ENCODE measurements at regions not wholly inside any gene's neighbourhood (a gene's known extent, or its start where the extent isn't known, plus 50 kb on each side); places are given as distances from the start of the nearest gene placed in this dataset.
"Not testable (repeated sequence)": the region's sequence is repeated elsewhere in the genome, so short reads cannot be mapped to it uniquely, and the experiment has no call there.

DNA sequence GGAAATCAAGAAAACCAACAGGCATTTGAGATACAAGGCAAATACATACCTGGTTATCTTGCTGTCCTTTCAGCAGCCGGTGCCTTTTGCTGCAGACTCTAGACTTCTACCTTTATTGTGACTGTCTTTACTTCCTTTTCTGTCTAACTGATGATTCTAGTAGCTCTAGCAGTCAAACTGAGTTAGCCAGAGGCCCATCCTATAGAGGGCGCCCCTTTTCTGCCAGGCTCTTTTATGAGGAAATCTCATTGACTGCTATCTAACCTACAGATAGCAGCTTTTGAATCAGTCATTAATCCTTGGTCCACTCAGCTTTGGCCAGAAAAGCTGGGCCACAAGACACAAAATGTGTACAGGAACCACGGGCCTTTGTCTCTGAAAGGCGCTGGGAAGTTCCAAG is 87.5 kb upstream of the WSB1 start:
- H3K9me3 ChIP-seq = no peaks in the 10 kb centered on the region
- H3K4me1 ChIP-seq (ENCODE audit: insufficient read depth) = no peaks in the 10 kb centered on the region
- intact Hi-C loops (cut with DNase I) = no loop called here
- H3K27ac ChIP-seq = no peak overlapping the region
- no peaks in the 10 kb centered on the region for H3K27me3 ChIP-seq
- 30 to 35% (median 31%) methylated on average over 4 of the region's 4 CpGs for WGBS, 3 donors
- DNase-seq = no peak
- H3K4me3 ChIP-seq = no peak overlapping the region
- TF ChIP-seq, protein P1, sequence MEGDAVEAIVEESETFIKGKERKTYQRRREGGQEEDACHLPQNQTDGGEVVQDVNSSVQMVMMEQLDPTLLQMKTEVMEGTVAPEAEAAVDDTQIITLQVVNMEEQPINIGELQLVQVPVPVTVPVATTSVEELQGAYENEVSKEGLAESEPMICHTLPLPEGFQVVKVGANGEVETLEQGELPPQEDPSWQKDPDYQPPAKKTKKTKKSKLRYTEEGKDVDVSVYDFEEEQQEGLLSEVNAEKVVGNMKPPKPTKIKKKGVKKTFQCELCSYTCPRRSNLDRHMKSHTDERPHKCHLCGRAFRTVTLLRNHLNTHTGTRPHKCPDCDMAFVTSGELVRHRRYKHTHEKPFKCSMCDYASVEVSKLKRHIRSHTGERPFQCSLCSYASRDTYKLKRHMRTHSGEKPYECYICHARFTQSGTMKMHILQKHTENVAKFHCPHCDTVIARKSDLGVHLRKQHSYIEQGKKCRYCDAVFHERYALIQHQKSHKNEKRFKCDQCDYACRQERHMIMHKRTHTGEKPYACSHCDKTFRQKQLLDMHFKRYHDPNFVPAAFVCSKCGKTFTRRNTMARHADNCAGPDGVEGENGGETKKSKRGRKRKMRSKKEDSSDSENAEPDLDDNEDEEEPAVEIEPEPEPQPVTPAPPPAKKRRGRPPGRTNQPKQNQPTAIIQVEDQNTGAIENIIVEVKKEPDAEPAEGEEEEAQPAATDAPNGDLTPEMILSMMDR (IDR thresholded peaks at IDR 0.05) = no peak
- TF ChIP-seq POLR2A (IDR thresholded peaks at IDR 0.05) = no peak
- TF ChIP-seq EP300 (IDR thresholded peaks at IDR 0.05) = no peak
- H3K36me3 ChIP-seq = no peaks in the 10 kb centered on the region

- intact Hi-C loops (cut with DNase I) = no loop called here
Measured at GRCh38 chr17:27207073-27207513, 86.8 kb upstream of the WSB1 start.

DNA sequence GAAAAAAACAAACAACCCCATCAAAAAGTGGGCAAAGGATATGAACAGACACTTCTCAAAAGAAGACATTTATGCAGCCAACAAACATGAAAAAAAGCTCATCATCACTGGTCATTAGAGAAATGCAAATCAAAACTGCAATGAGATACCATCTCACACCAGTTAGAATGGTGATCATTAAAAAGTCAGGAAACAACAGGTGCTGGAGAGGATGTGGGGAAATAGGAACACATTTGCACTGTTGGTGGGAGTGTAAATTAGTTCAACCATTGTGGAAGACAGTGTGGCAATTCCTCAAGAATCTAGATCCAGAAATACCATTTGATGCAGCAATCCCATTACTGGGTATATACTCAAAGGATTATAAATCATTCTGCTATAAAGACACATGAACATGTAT is 85.5 kb upstream of the WSB1 start:
- H3K27ac ChIP-seq; intact Hi-C loops (cut with DNase I); H3K4me3 ChIP-seq; H3K4me1 ChIP-seq (ENCODE audit: insufficient read depth); H3K9me3 ChIP-seq; H3K36me3 ChIP-seq; DNase-seq; H3K27me3 ChIP-seq: not testable (repeated sequence)

More at GRCh38 chr17:27207073-27207513, 86.8 kb upstream of the WSB1 start:
- DNase-seq = no peak
- H3K9me3 ChIP-seq = no peaks in the 10 kb centered on the region
- H3K4me3 ChIP-seq = no peak overlapping the region
- H3K36me3 ChIP-seq = no peaks in the 10 kb centered on the region
- 12 to 22% (median 12%) methylated on average over 3 of the region's 3 CpGs for WGBS, 3 donors
- no peak overlapping the region for H3K27ac ChIP-seq
- H3K4me1 ChIP-seq (ENCODE audit: insufficient read depth) = no peaks in the 10 kb centered on the region
- TF ChIP-seq EP300 (IDR thresholded peaks at IDR 0.05) = no peak
- TF ChIP-seq, protein P1 (IDR thresholded peaks at IDR 0.05) = no peak
- TF ChIP-seq POLR2A (IDR thresholded peaks at IDR 0.05) = no peak
- no peaks in the 10 kb centered on the region for H3K27me3 ChIP-seq

GRCh38 chr17:27209316-27209715 is 84.6 kb upstream of the WSB1 start:
- TF ChIP-seq EP300 (IDR thresholded peaks at IDR 0.05) (no peak), POLR2A (IDR thresholded peaks at IDR 0.05) (no peak)
- TF ChIP-seq, protein P1 (IDR thresholded peaks at IDR 0.05) = no peak
- H3K27me3 ChIP-seq = no peaks in the 10 kb centered on the region
- WGBS, 3 donors = 82 to 85% methylated on average over 8 of the region's 8 CpGs; no CpG with 5 or more reads in 1 of the 3 donors
- H3K4me1 ChIP-seq (ENCODE audit: insufficient read depth) = no peaks in the 10 kb centered on the region
- H3K4me3 ChIP-seq = no peak overlapping the region
- H3K27ac ChIP-seq = no peak overlapping the region
- no peaks in the 10 kb centered on the region for H3K36me3 ChIP-seq
- DNase-seq = no peak
- intact Hi-C loops (cut with DNase I) = no loop called here
- no peaks in the 10 kb centered on the region for H3K9me3 ChIP-seq

- WGBS, 3 donors = 89 to 95% methylated on average over 1 to 5 of the region's 5 CpGs; no CpG with 5 or more reads in 1 of the 3 donors
- intact Hi-C loops (cut with DNase I); H3K27me3 ChIP-seq; H3K4me1 ChIP-seq (ENCODE audit: insufficient read depth); H3K36me3 ChIP-seq; H3K4me3 ChIP-seq; H3K9me3 ChIP-seq; H3K27ac ChIP-seq; DNase-seq: not testable (repeated sequence)
Measured at GRCh38 chr17:27210809-27211208, 83.1 kb upstream of the WSB1 start.

GRCh38 chr17:27216836-27217235 is 77.1 kb upstream of the WSB1 start:
- TF ChIP-seq EP300 (IDR thresholded peaks at IDR 0.05) (no peak), POLR2A (IDR thresholded peaks at IDR 0.05) (no peak)
- TF ChIP-seq, protein P1 (IDR thresholded peaks at IDR 0.05) = no peak
- 90 to 94% (median 94%) methylated on average over 1 of the region's 1 CpG for WGBS, 3 donors
- intact Hi-C loops (cut with DNase I) = no loop called here
- Histone ChIP-seq H3K4me3 (no peak overlapping the region), H3K27me3 (no peaks in the 10 kb centered on the region), H3K9me3 (no peaks in the 10 kb centered on the region), H3K4me1 (ENCODE audit: insufficient read depth) (no peaks in the 10 kb centered on the region), H3K27ac (no peak overlapping the region), H3K36me3 (no peaks in the 10 kb centered on the region)
- no peak for DNase-seq

All from ovary (tissue), 7 donors.